ENCODE measurements at regions not wholly inside any gene's neighbourhood (a gene's known extent, or its start where the extent isn't known, plus 50 kb on each side); places are given as distances from the start of the nearest gene placed in this dataset.
"Not testable (repeated sequence)": the region's sequence is repeated elsewhere in the genome, so short reads cannot be mapped to it uniquely, and the experiment has no call there.

GRCh38 chr10:53534428-53534827 is 761.8 kb upstream of the MBL2 start:
- TF ChIP-seq, protein P1, sequence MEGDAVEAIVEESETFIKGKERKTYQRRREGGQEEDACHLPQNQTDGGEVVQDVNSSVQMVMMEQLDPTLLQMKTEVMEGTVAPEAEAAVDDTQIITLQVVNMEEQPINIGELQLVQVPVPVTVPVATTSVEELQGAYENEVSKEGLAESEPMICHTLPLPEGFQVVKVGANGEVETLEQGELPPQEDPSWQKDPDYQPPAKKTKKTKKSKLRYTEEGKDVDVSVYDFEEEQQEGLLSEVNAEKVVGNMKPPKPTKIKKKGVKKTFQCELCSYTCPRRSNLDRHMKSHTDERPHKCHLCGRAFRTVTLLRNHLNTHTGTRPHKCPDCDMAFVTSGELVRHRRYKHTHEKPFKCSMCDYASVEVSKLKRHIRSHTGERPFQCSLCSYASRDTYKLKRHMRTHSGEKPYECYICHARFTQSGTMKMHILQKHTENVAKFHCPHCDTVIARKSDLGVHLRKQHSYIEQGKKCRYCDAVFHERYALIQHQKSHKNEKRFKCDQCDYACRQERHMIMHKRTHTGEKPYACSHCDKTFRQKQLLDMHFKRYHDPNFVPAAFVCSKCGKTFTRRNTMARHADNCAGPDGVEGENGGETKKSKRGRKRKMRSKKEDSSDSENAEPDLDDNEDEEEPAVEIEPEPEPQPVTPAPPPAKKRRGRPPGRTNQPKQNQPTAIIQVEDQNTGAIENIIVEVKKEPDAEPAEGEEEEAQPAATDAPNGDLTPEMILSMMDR (IDR thresholded peaks at IDR 0.05; ENCODE audit: low read depth, low read length) = no peak
- H3K4me3 ChIP-seq (replicated peaks in 1 of 2; ENCODE audit: low read depth in 2 of 2, low read length in 2 of 2) = no peak overlapping the region
- no peak for DNase-seq (ENCODE audit: low read depth in 2 of 2)

- no peak overlapping the region for H3K4me3 ChIP-seq (replicated peaks in 1 of 2; ENCODE audit: low read depth in 2 of 2, low read length in 2 of 2)
- TF ChIP-seq, protein P1 (IDR thresholded peaks at IDR 0.05; ENCODE audit: low read depth, low read length) = no peak
- no peak for DNase-seq (ENCODE audit: low read depth in 2 of 2)
Measured at GRCh38 chr10:53528974-53529373, 756.4 kb upstream of the MBL2 start.

DNA sequence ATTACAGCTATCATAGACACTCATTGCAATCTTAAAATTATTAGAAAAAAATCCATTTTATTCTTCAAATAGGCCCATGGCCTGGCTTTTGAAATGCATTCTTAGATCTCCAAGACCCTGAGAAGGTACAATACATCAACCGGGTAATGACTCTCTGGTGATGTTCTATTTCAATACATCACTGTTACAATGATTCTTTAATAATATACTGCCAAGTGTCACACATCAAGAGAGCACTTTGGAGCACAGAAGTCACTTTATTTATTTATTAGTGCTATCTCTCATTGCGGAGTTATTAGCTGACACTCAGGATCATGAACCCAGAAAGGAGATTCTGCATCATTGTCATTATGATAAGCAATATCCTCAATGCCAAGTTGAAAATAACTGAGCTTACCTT is 748.5 kb upstream of the MBL2 start:
- TF ChIP-seq, protein P1 (IDR thresholded peaks at IDR 0.05; ENCODE audit: low read depth, low read length) = no peak
- no peak for DNase-seq (ENCODE audit: low read depth in 2 of 2)
- no peak overlapping the region for H3K4me3 ChIP-seq (replicated peaks in 1 of 2; ENCODE audit: low read depth in 2 of 2, low read length in 2 of 2)

DNA sequence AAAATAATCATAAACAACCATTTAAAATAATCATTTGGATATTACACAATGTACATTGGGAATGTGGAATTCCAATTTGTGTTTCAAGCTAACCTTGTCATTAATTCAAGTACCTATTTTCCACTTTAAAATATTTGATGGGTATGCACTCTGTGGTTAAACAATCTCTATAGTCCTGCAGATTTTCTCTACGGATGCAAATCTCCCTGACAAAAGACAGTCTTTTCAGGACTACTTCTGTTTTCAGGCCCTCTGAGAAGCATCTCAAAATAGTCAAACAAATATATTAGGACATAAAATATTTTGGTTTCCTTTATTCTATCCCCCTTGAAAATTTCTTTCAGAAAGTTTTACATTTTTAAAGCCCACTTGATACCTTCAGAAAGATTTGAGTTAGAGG is 735.6 kb upstream of the MBL2 start:
- no peak overlapping the region for H3K4me3 ChIP-seq (replicated peaks in 1 of 2; ENCODE audit: low read depth in 2 of 2, low read length in 2 of 2)
- TF ChIP-seq, protein P1 (IDR thresholded peaks at IDR 0.05; ENCODE audit: low read depth, low read length) = no peak
- DNase-seq (ENCODE audit: low read depth in 2 of 2) = no peak

DNA sequence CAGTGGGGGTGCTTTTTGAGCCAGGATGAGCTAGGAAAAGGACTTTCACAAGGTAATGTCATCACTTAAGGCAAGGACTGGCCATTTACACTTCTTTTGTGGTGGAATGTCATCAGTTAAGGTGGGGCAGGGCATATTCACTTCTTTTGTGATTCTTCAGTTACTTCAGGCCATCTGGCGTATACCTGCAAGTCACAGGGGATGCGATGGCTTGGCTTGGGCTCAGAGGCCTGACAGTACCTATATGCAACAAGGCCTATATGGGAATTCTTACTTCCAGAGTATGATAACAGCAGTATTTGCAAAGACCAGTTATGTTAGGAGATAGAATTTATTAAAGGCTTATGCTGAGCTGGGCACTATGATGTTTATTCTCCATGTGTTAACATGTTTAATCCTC is 731.9 kb upstream of the MBL2 start:
- DNase-seq (ENCODE audit: low read depth in 2 of 2); H3K4me3 ChIP-seq (replicated peaks in 1 of 2; ENCODE audit: low read depth in 2 of 2, low read length in 2 of 2): not testable (repeated sequence)

GRCh38 chr10:53491774-53492173 is 719.2 kb upstream of the MBL2 start:
- no peak overlapping the region for H3K4me3 ChIP-seq (replicated peaks in 1 of 2; ENCODE audit: low read depth in 2 of 2, low read length in 2 of 2)
- no peak for DNase-seq (ENCODE audit: low read depth in 2 of 2)
- TF ChIP-seq, protein P1 (IDR thresholded peaks at IDR 0.05; ENCODE audit: low read depth, low read length) = no peak

DNA sequence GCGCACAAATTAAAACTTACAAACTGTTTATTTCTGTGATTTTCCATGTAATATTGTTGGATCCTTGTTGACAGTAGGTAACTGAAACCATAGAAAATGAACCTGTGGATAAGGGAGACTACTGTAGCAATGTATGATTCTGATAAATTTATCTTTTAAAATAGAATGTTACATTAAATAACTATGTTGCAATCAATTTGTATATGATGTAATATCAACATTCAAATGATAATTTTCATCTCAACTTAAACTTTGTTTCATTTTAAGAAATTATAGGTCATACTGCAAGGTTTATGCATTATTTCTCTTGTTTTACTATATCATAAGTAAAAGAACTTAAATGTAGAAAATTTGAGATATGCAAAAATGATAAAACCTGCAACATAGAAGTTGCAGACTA is 718.0 kb upstream of the MBL2 start:
- no peak overlapping the region for H3K4me3 ChIP-seq (replicated peaks in 1 of 2; ENCODE audit: low read depth in 2 of 2, low read length in 2 of 2)
- TF ChIP-seq, protein P1 (IDR thresholded peaks at IDR 0.05; ENCODE audit: low read depth, low read length) = no peak
- DNase-seq (ENCODE audit: low read depth in 2 of 2) = no peak

All from cardiac fibroblast (primary cell).